ENCODE measurements at regions not wholly inside any gene's neighbourhood (a gene's known extent, or its start where the extent isn't known, plus 50 kb on each side); places are given as distances from the start of the nearest gene placed in this dataset.
"Not testable (repeated sequence)": the region's sequence is repeated elsewhere in the genome, so short reads cannot be mapped to it uniquely, and the experiment has no call there.

DNA sequence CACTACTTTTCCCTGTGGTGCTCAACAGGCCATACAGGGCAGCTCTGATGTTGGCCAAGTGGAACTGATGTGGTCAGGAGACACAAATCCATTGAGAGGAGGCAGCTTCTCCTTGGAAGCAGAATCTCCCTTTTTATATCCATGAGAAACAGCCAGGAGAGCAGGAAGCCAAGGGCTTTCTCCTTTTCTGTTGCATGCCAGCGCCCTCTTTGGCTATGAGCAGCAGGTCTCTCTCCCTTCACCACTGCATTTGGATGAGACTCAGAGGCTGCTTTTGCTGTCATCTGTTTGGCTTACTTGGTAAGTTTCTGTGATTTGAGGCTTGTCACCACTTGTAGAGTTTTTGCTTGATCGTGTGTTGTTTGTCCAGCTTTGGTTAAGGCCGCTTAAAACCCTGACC is 202.2 kb upstream of the PLGLB1 start:
- H3K27ac Mint-ChIP-seq (ENCODE audit: unreplicated experiment); H3K4me3 Mint-ChIP-seq (ENCODE audit: low read depth, unreplicated experiment); CTCF ChIA-PET; intact Hi-C loops (cut with micrococcal nuclease; ENCODE audit: unreplicated experiment); H3K9me3 Mint-ChIP-seq (ENCODE audit: low read depth, unreplicated experiment); H3K36me3 Mint-ChIP-seq (ENCODE audit: insufficient read depth, unreplicated experiment); DNase-seq; BruUV-seq (replicated peaks): not testable (repeated sequence)
- peaks cover 44% of the 10 kb centered on the region for H3K27me3 Mint-ChIP-seq (ENCODE audit: unreplicated experiment)
- H3K4me1 Mint-ChIP-seq (ENCODE audit: low read depth, unreplicated experiment): peaks cover 13% of the 10 kb centered on the region

DNA sequence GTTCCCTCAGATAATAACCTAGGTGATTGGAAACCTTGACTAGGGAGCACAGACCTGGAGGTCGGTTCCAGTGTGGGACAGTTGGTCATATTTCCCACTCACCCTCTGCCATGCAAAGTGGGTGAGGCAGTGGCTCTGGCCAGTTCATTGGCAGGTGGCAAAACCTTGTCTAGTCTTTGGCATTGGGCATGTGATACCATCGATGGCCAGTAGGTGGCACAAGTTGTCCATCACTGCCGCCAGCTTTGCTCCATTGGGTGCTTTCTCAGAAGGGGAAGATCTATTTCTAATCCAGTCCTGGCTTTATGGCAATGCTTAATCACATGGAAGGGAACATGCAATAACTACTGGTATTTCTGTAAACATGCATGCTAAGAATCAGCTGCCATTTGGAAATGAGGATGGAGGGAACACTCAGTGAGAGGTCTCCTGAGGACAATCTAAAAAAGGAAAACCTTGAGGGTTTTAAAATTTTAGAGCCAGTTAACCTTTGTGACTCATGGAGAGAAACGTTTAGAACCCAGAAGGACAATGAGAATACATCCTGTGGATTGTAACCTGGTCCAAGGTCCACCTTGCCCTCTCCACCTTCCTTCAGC is 207.5 kb upstream of the PLGLB1 start:
- H3K4me3 Mint-ChIP-seq (ENCODE audit: low read depth, unreplicated experiment); intact Hi-C loops (cut with micrococcal nuclease; ENCODE audit: unreplicated experiment): not testable (repeated sequence)

DNA sequence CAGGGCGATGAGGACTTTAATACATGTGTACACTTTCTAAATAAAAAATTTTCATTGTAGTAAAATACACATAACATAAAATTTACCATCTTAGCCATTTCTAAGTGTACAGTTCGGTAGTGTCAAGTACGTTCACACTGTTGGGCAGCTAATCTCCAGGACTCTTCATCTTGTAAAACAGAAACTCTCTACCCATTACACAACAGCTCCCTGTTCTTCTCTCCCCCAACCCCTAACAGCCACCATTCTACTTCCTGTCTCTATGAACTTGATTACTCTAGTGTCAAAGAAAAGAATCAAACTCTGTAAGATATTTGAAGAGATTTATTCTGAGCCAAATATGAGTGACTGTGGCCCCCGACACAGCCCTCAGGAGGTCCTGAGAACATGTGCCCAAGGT is 208.3 kb upstream of the PLGLB1 start:
- H3K36me3 Mint-ChIP-seq (ENCODE audit: insufficient read depth, unreplicated experiment); H3K9me3 Mint-ChIP-seq (ENCODE audit: low read depth, unreplicated experiment); intact Hi-C loops (cut with micrococcal nuclease; ENCODE audit: unreplicated experiment); H3K27ac Mint-ChIP-seq (ENCODE audit: unreplicated experiment); H3K4me1 Mint-ChIP-seq (ENCODE audit: low read depth, unreplicated experiment); CTCF ChIA-PET; DNase-seq; H3K4me3 Mint-ChIP-seq (ENCODE audit: low read depth, unreplicated experiment); BruUV-seq (replicated peaks): not testable (repeated sequence)
- peaks cover 15% of the 10 kb centered on the region for H3K27me3 Mint-ChIP-seq (ENCODE audit: unreplicated experiment)

More for the DNA sequence above, 207.5 kb upstream of the PLGLB1 start:
- H3K4me1 Mint-ChIP-seq (ENCODE audit: low read depth, unreplicated experiment); H3K36me3 Mint-ChIP-seq (ENCODE audit: insufficient read depth, unreplicated experiment); CTCF ChIA-PET; H3K9me3 Mint-ChIP-seq (ENCODE audit: low read depth, unreplicated experiment); DNase-seq; BruUV-seq (replicated peaks); H3K27ac Mint-ChIP-seq (ENCODE audit: unreplicated experiment): not testable (repeated sequence)
- peaks cover 15% of the 10 kb centered on the region for H3K27me3 Mint-ChIP-seq (ENCODE audit: unreplicated experiment)

DNA sequence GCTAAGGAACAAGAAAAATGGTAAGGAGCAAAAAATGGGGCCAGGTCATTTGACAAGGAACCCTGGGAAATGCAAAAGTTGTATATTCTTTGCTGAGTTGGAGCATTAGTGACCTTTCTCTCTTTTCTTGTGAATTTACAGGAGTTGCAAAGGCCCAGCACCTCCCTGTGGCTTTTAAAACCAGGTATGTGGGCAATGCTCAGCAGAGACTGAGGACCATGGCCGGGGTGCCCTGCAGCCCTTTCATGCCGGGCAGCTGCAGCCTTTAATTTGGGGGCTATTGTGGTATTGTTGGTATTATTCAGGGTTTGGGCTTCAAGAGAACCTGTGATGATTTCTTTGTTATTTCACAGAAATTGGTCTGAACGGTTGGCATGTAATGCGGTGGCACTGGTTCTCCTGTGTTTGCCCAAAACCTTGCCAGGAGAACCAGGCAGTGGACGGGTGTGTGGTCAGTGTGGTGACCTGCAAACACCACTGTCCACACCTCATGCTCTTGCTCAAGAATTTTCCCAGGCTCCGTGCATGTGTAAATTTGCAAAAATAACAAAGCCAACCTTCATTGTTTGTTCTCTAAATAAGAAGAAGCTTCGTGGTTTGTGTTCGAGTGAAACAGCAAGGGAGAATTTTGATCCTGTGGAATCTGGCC is 213.8 kb upstream of the PLGLB1 start:
- CTCF ChIA-PET; H3K4me1 Mint-ChIP-seq (ENCODE audit: low read depth, unreplicated experiment); H3K27ac Mint-ChIP-seq (ENCODE audit: unreplicated experiment); intact Hi-C loops (cut with micrococcal nuclease; ENCODE audit: unreplicated experiment); DNase-seq; H3K4me3 Mint-ChIP-seq (ENCODE audit: low read depth, unreplicated experiment); BruUV-seq (replicated peaks); H3K9me3 Mint-ChIP-seq (ENCODE audit: low read depth, unreplicated experiment); H3K36me3 Mint-ChIP-seq (ENCODE audit: insufficient read depth, unreplicated experiment); H3K27me3 Mint-ChIP-seq (ENCODE audit: unreplicated experiment): not testable (repeated sequence)

DNA sequence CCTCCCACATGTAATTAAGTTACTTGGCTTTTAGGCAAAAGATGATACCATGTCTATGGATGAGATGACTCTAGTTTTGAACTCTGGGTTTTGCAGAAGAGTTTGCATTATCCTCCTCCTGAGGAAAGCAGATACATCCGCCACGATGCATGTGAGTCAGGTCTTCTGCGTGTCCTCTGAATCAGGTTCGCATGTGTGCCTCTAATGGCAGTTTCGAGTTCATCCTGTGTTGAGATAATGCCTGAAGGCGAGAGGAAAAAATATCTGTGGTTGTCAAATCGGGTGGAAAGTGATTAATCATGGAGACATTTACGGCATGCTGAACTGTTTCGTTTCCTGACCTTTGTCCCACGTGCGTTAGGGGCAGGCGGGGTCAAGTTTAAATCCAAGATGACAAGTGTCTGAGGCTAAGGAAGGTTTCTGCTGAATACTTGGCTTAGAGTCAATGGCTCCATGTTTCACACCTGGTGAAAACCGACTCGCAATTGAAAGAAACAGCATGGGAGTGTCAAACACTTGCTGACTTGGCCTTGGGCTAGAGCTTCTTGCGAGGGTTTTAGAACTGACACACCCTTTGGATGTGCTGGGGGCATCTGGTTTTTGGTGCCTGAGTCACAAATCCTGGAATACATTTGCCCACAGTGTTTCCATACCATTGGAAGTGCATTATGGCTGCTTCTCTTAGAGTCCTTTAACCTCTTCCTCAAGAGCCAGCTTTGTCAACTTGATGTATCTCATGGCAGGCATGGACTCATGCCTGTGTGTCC is 216.1 kb upstream of the PLGLB1 start:
- not testable (repeated sequence) for H3K4me3 Mint-ChIP-seq (ENCODE audit: low read depth, unreplicated experiment)

DNA sequence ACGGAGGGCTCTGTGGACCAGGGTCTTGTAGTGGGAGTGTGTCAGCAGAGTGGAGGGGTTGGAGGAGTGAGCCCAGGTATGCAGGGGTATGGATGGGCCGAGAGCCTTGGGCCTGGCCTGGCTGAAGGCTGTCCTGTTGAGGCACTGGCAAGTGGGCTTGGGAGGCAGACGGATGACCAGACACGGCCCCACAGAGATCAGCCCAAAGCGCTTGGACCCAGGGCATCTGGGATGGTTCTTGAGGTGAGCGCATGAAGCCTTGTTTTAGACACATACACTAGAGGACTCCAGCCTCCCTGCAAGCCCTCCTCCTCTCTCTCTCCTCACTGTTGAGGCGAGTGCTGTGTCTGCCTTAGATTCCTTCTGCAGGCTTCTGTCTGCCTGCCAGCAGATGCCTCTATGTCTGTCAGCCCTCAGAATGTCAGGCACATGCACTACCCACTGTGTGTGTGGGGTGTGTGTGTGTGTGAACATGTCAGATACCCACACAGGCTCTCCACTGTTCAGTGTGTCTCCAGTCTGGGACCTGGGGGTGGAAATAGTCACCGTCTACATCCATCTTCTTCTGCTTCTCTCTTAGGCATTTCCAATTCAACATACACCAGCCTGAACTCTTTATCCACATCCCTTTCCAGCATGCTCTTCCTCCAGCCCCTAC is 218.0 kb upstream of the PLGLB1 start:
- H3K27ac Mint-ChIP-seq (ENCODE audit: unreplicated experiment); BruUV-seq (replicated peaks); H3K36me3 Mint-ChIP-seq (ENCODE audit: insufficient read depth, unreplicated experiment); CTCF ChIA-PET; H3K4me1 Mint-ChIP-seq (ENCODE audit: low read depth, unreplicated experiment); intact Hi-C loops (cut with micrococcal nuclease; ENCODE audit: unreplicated experiment); H3K4me3 Mint-ChIP-seq (ENCODE audit: low read depth, unreplicated experiment); DNase-seq; H3K9me3 Mint-ChIP-seq (ENCODE audit: low read depth, unreplicated experiment): not testable (repeated sequence)
- peaks cover 13% of the 10 kb centered on the region for H3K27me3 Mint-ChIP-seq (ENCODE audit: unreplicated experiment)

More for the DNA sequence above, 216.1 kb upstream of the PLGLB1 start:
- H3K36me3 Mint-ChIP-seq (ENCODE audit: insufficient read depth, unreplicated experiment); H3K27ac Mint-ChIP-seq (ENCODE audit: unreplicated experiment); intact Hi-C loops (cut with micrococcal nuclease; ENCODE audit: unreplicated experiment); CTCF ChIA-PET; BruUV-seq (replicated peaks); H3K4me1 Mint-ChIP-seq (ENCODE audit: low read depth, unreplicated experiment); DNase-seq; H3K9me3 Mint-ChIP-seq (ENCODE audit: low read depth, unreplicated experiment): not testable (repeated sequence)
- peaks cover 12% of the 10 kb centered on the region for H3K27me3 Mint-ChIP-seq (ENCODE audit: unreplicated experiment)

DNA sequence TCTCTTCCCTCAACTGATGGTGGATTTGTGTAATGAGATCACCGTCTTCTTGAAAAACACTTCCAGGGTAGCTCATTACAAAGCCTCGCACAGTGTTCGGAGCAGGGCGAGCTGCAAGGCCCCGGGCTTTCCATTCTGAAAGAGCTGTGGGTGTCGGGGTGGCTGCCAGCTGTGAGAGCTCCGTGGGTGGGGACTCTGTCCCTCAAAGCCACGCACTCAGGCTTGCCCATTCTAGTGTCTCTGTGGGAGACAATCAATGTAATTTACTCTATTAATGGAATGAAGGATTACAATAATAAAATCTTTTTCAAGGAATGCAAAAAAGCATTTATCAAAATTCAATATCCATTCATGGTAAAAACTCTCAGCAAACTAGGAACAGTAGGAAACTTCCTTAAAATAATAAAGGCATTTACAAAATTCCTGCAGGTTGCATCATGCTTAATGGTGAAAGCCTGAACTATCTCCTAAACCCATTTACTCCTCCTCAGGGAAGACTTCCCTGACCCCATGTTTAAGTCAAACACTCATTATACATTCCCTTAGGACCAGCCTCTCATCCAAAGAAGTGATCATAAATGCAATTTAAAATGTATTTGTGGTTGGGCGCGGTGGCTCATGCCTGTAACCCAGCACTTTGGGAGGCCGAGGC is 224.5 kb upstream of the PLGLB1 start:
- H3K4me1 Mint-ChIP-seq (ENCODE audit: low read depth, unreplicated experiment); H3K36me3 Mint-ChIP-seq (ENCODE audit: insufficient read depth, unreplicated experiment); DNase-seq; BruUV-seq (replicated peaks); CTCF ChIA-PET; H3K27ac Mint-ChIP-seq (ENCODE audit: unreplicated experiment); H3K4me3 Mint-ChIP-seq (ENCODE audit: low read depth, unreplicated experiment); intact Hi-C loops (cut with micrococcal nuclease; ENCODE audit: unreplicated experiment); H3K9me3 Mint-ChIP-seq (ENCODE audit: low read depth, unreplicated experiment): not testable (repeated sequence)
- peaks cover 36% of the 10 kb centered on the region for H3K27me3 Mint-ChIP-seq (ENCODE audit: unreplicated experiment)

DNA sequence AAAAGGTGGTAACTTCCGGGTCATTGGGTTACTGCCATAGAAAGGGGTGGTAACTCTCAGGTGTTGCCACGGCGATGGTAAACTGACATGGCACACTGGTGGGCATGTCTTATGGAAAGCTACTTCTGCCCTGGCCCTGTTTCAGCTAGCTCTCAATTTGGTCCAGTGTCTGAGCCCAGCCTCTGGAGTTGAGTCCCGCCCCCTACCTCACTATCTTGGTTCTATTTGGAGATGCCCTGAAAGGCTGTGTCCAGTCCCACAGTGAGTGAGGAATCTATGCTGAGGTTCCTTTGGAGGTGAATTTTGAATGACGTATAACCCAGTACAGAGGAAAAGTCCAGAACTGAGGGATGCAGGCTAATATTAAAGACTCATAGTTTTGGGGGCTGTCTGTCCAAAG is 230.4 kb upstream of the PLGLB1 start:
- CTCF ChIA-PET; BruUV-seq (replicated peaks); H3K4me1 Mint-ChIP-seq (ENCODE audit: low read depth, unreplicated experiment): not testable (repeated sequence)

DNA sequence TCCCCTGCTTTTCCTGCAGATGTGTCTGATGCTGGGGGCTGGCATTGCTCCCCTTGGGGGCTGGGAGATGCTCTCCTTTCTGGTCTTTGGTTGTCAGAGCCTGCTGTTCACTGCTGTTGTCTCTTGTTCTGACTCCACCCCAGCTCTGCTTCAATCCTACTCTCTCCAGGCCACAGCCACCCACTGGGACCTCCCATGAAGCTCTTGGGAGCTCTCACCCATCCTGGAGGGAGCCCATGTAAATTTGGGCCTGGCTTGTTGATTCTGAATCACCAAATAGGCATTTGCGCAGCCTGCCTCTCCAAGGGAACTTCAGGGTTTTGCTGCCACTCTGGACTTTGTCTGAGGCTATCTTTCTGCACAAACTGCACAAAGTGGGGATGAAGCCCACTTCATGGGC is 232.9 kb upstream of the PLGLB1 start:
- intact Hi-C loops (cut with micrococcal nuclease; ENCODE audit: unreplicated experiment); H3K27ac Mint-ChIP-seq (ENCODE audit: unreplicated experiment); H3K9me3 Mint-ChIP-seq (ENCODE audit: low read depth, unreplicated experiment); BruUV-seq (replicated peaks); DNase-seq; H3K4me3 Mint-ChIP-seq (ENCODE audit: low read depth, unreplicated experiment); H3K36me3 Mint-ChIP-seq (ENCODE audit: insufficient read depth, unreplicated experiment); H3K4me1 Mint-ChIP-seq (ENCODE audit: low read depth, unreplicated experiment); CTCF ChIA-PET: not testable (repeated sequence)
- peaks cover 15% of the 10 kb centered on the region for H3K27me3 Mint-ChIP-seq (ENCODE audit: unreplicated experiment)

More for the DNA sequence above, 230.4 kb upstream of the PLGLB1 start:
- H3K27me3 Mint-ChIP-seq (ENCODE audit: unreplicated experiment): peaks cover 23% of the 10 kb centered on the region
- H3K4me3 Mint-ChIP-seq (ENCODE audit: low read depth, unreplicated experiment); intact Hi-C loops (cut with micrococcal nuclease; ENCODE audit: unreplicated experiment); H3K27ac Mint-ChIP-seq (ENCODE audit: unreplicated experiment); DNase-seq; H3K9me3 Mint-ChIP-seq (ENCODE audit: low read depth, unreplicated experiment); H3K36me3 Mint-ChIP-seq (ENCODE audit: insufficient read depth, unreplicated experiment): not testable (repeated sequence)

All from Calu3 (cell line).